A673 (cell line): ENCODE measurements at regions not wholly inside any gene's neighbourhood (a gene's known extent, or its start where the extent isn't known, plus 50 kb on each side); places are given as distances from the start of the nearest gene placed in this dataset.

Experiments used
- BruUV-seq: library from RNA; stranded (reverse); fragments of 400-500 nt; replicated peaks from 2 replicates; lab custom pipeline; 2021; lab: Mats Ljungman, UMichigan
- CTCF ChIA-PET: fragments of 300-600 bp; sonication (Branson Sonifier 250); formaldehyde crosslinking; loops from one replicate; lab custom pipeline; 2022; ENCODE audit warnings: antibody characterized with exemption; lab: Charles Lee
- POLR2A ChIA-PET: fragments of 300-600 bp; sonication (Branson Sonifier 250); formaldehyde crosslinking; loops from one replicate; lab custom pipeline; 2022; ENCODE audit warnings: antibody characterized with exemption; ENCODE audit not compliant: low non-redundant PET; lab: Charles Lee
- DNase-seq: peaks from one replicate; pipeline ENCODE4 v3.0.0-alpha.2; 2015; ENCODE audit warnings: low spot score
- H3K27ac ChIP-seq: fragments of 200-600 bp; sonication (generic); 2 replicates; pipeline ENCODE4 v1.5.1; 2016; ENCODE audit warnings: mixed run types, low read depth, mild to moderate bottlenecking, mixed read lengths, antibody characterized with exemption, low read length; ENCODE audit not compliant: poor library complexity, severe bottlenecking
- H3K27me3 ChIP-seq: fragments of 200-600 bp; sonication (generic); replicated peaks from 2 replicates; pipeline ENCODE4 v1.6.1; 2017; ENCODE audit warnings: mixed run types, low read depth, mild to moderate bottlenecking, mixed read lengths, antibody characterized with exemption, low read length; ENCODE audit not compliant: insufficient read depth, poor library complexity
- H3K36me3 ChIP-seq: fragments of 200-600 bp; sonication (generic); 2 replicates; pipeline ENCODE4 v1.6.1; 2016; ENCODE audit warnings: mixed run types, mild to moderate bottlenecking, mixed read lengths, antibody characterized with exemption, low read length; ENCODE audit not compliant: insufficient read depth, poor library complexity, severe bottlenecking
- H3K4me1 ChIP-seq: fragments of 200-600 bp; sonication (generic); 2 replicates; pipeline ENCODE4 v1.6.1; 2017; ENCODE audit warnings: mixed run types, mild to moderate bottlenecking, mixed read lengths, antibody characterized with exemption, low read length; ENCODE audit not compliant: insufficient read depth, poor library complexity, severe bottlenecking
- H3K4me3 ChIP-seq: fragments of 200-600 bp; sonication (generic); 2 replicates; pipeline ENCODE4 v1.5.1; 2016; ENCODE audit warnings: low read depth, mixed run types, mild to moderate bottlenecking, mixed read lengths, low read length; ENCODE audit not compliant: poor library complexity, severe bottlenecking
- H3K9me3 ChIP-seq: fragments of 200-600 bp; sonication (generic); 2 replicates; pipeline ENCODE4 v1.6.1; 2016; ENCODE audit warnings: mixed run types, low read depth, mild to moderate bottlenecking, mixed read lengths, antibody characterized with exemption, low read length; ENCODE audit not compliant: poor library complexity, severe bottlenecking
- EZH2 ChIP-seq: fragments of 200-600 bp; sonication (generic); IDR thresholded peaks from 2 replicates; pipeline ENCODE4 v1.6.1; 2017; ENCODE audit warnings: borderline replicate concordance, low read depth, mild to moderate bottlenecking, mixed read lengths, antibody characterized with exemption, low read length; ENCODE audit not compliant: poor library complexity, severe bottlenecking
- intact Hi-C: fragments of 100-400 bp; cut with micrococcal nuclease; formaldehyde crosslinking; loops from one replicate; pipeline ENCODE4 v1.10.0; 2022; ENCODE audit not compliant: unreplicated experiment
- TF ChIP-seq, protein P1 (sequence below): fragments of 300-800, 200-600 bp; sonication (generic); conservative IDR thresholded peaks from 2 replicates; pipeline ENCODE4 v1.5.1; 2017; ENCODE audit warnings: low read depth, mild to moderate bottlenecking, antibody characterized with exemption, low read length, moderate library complexity, mixed read lengths

DNA sequence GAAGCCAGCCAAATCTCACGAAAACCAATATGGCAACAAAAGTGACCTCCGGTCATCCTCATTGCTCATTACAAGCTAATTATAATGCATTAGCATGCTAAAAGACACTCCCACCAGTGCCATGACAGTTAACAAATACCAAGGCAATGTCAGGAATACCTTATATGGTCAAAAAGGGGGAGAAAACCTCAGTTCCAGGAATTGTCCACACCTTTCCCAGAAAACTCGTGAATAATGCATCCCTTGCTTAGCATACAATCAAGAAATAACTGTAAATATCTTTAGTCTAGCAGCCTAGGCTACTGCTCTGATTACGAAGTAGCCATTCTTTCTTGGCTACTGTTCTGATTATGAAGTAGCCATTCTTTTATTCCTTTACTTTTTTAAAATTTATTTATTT is 112.5 kb upstream of the FKBP1C start:
- Histone ChIP-seq H3K27ac (no peak overlapping the region), H3K4me3 (no peak overlapping the region), H3K27me3 (no peaks in the 10 kb centered on the region), H3K4me1 (no peaks in the 10 kb centered on the region), H3K36me3 (no peaks in the 10 kb centered on the region), H3K9me3 (no peaks in the 10 kb centered on the region)
- BruUV-seq = no TSS peak
- intact Hi-C loops = no loop called here
- ChIA-PET CTCF (no interaction called here), POLR2A (no interaction called here)
- TF ChIP-seq, protein P1, sequence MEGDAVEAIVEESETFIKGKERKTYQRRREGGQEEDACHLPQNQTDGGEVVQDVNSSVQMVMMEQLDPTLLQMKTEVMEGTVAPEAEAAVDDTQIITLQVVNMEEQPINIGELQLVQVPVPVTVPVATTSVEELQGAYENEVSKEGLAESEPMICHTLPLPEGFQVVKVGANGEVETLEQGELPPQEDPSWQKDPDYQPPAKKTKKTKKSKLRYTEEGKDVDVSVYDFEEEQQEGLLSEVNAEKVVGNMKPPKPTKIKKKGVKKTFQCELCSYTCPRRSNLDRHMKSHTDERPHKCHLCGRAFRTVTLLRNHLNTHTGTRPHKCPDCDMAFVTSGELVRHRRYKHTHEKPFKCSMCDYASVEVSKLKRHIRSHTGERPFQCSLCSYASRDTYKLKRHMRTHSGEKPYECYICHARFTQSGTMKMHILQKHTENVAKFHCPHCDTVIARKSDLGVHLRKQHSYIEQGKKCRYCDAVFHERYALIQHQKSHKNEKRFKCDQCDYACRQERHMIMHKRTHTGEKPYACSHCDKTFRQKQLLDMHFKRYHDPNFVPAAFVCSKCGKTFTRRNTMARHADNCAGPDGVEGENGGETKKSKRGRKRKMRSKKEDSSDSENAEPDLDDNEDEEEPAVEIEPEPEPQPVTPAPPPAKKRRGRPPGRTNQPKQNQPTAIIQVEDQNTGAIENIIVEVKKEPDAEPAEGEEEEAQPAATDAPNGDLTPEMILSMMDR = no peak
- TF ChIP-seq EZH2 = no peak
- no peak for DNase-seq

DNA sequence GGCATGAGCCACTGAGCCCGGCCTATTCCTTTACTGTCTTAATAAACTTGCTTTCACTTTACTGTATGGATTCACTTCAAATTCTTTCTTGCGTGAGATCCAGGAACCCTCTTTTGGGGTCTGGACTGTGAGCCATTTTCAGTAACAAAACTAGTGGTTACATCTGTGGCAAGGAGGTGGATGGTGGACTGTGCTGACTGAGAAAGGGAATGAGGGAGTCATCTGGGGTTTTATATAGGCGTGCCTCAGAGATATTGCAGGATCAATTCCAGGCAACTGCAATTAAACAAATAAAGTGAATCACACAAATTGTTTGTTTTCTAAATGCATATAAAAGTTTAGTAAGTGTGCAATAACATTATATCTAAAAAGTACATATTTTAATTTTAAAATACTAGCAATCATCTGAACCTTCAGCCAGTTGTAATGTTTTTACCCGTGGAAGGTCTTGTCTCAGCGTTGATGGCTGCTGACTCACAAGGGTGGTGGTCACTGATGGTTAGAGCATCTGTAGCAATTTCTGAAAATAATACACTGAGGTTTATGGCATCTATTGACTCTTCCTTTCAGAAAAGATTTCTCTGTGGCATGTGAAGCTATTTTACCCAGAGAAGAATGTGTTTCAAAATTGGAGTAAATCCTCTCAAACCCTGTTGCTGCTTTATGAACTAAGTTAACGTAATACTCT is 111.4 kb upstream of the FKBP1C start:
- BruUV-seq = no TSS peak
- no peak overlapping the region for H3K4me3 ChIP-seq
- no peaks in the 10 kb centered on the region for H3K27me3 ChIP-seq
- H3K4me1 ChIP-seq = no peaks in the 10 kb centered on the region
- no peak for TF ChIP-seq EZH2
- TF ChIP-seq, protein P1 = no peak
- no peaks in the 10 kb centered on the region for H3K36me3 ChIP-seq
- DNase-seq = no peak
- ChIA-PET POLR2A (no interaction called here), CTCF (no interaction called here)
- intact Hi-C loops = no loop called here
- no peaks in the 10 kb centered on the region for H3K9me3 ChIP-seq
- H3K27ac ChIP-seq = no peak overlapping the region

DNA sequence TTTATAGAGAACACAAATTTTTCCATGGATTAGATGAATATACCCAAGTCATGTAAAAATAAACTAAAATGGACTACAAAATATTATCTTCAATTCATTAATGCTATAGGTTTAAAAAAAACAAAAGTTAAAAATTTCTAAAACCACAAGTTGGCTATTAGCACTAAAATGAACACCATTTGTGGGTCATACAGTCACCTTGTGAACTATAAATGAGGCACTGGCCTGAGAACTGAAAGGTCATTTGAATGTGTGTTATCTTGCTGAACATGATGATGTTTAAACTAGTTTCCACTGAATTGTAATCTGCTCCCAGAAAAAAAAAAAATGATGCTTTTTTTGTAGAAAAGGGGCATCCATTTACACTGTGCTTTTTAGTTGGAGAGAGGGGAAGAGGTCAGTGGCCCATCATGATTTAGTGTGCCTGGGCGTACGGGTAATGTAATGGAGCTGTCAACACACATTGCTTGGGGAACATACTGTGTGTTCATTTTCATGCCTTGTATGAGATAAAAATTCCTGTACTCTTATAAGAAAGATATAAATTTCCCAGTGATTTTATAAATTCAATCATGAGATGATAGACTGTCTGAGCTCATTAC is 96.6 kb upstream of the FKBP1C start:
- Histone ChIP-seq H3K36me3 (no peaks in the 10 kb centered on the region), H3K27ac (no peak overlapping the region), H3K4me1 (no peaks in the 10 kb centered on the region), H3K9me3 (no peaks in the 10 kb centered on the region), H3K27me3 (no peaks in the 10 kb centered on the region), H3K4me3 (no peak overlapping the region)
- BruUV-seq = no TSS peak
- intact Hi-C loops = no loop called here
- POLR2A ChIA-PET = no interaction called here
- DNase-seq = no peak
- TF ChIP-seq, protein P1 = no peak
- no peak for TF ChIP-seq EZH2
- CTCF ChIA-PET = no interaction called here
